Ovary (tissue), 7 donors: ENCODE measurements at regions not wholly inside any gene's neighbourhood (a gene's known extent, or its start where the extent isn't known, plus 50 kb on each side); places are given as distances from the start of the nearest gene placed in this dataset.

Experiments used
- DNase-seq, 5 donors: peaks; one replicate each; pipeline ENCODE4 v3.0.0-alpha.2; 2019 to 2020
- H3K27ac ChIP-seq, 2 donors: fragments of 200-600 bp; one replicate each; pipeline versions ENCODE4 v1.5.1 to v1.8.0; 2019 to 2022
- H3K27me3 ChIP-seq: fragments of 200-600 bp; one replicate; pipeline ENCODE4 v1.8.0; 2022
- H3K36me3 ChIP-seq: fragments of 200-600 bp; sonication (generic); one replicate; pipeline ENCODE4 v1.5.1; 2019
- H3K4me1 ChIP-seq: one replicate; pipeline ENCODE4 v1.8.1; 2013; ENCODE audit warnings: mild to moderate bottlenecking, moderate library complexity; ENCODE audit not compliant: insufficient read depth
- H3K4me3 ChIP-seq: fragments of 200-600 bp; sonication (generic); one replicate; pipeline ENCODE4 v1.5.1; 2017
- H3K9me3 ChIP-seq, 2 donors: fragments of 200-600 bp in 1 of 2; sonication (generic) in 1 of 2; one replicate each; pipeline versions ENCODE4 v1.5.1 to v1.8.1; 2013 to 2019; ENCODE audit warnings: mild to moderate bottlenecking in 1 of 2, moderate library complexity in 1 of 2
- EP300 ChIP-seq: sonication (generic); formaldehyde crosslinking; IDR thresholded peaks from one replicate; pipeline ENCODE4 v1.6.1; 2017; ENCODE audit warnings: antibody characterized with exemption
- POLR2A ChIP-seq: fragments of 450-650 bp; IDR thresholded peaks from one replicate; pipeline ENCODE4 v1.6.1; 2017; ENCODE audit warnings: antibody characterized with exemption, mild to moderate bottlenecking, moderate library complexity
- WGBS, 3 donors: extraction: QIAGEN DNeasy Blood & Tissue Kit in 1 of 3; methylation state at CpG; one replicate each; pipeline versions ENCODE4 v1.1.5 to v1.1.7; 2013 to 2017; 5-methylcytosine and 5-hydroxymethylcytosine counted together
- intact Hi-C, 4 donors: fragments of 100-400 bp; cut with DNase I; formaldehyde crosslinking; loops; one replicate each; pipeline versions ENCODE4 v1.11.0 to v1.15.1; 2022 to 2023
- TF ChIP-seq, protein P1 (sequence below), 3 donors: fragments of 450-650 bp in 2 of 3; fragments of 200-600 bp in 1 of 3; IDR thresholded peaks; one replicate each; pipeline versions ENCODE4 v1.5.1 to v1.8.0; 2016 to 2022; ENCODE audit warnings: antibody characterized with exemption in 3 of 3, mild to moderate bottlenecking in 1 of 3
- donor health status: DM: no; HTN: no; CAD: no; lungs with moderate emphysema.
- donor health status: DM: no; HTN: no; CAD: no.
- donor health status: Bipolar disorder and iron deficiency.
- donor health status: DM: no; HTN: no; CAD: no.
- donor health status: DM: yes; HTN: yes; CAD: no.

DNA sequence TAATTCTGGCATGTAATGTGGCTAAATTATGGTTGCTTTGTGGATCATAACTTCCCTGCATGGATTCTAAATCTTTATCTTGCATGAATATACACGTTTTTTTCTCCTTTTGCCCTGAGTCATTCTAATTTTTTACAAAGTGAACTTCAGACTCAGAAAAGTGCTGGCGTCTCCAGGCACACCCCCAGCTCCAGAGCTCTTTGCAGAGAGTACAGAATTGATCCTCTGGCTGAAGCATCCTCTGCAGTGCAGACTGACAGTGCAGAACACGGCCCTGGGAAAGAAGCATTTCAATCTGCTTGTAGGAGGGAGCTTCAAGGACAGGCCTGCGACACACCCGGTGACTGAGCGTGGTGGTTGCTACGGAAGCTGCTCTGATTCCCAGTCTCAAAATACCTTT lies 228.1 kb downstream of the FGF9 start:
- H3K36me3 ChIP-seq: no peaks in the 10 kb centered on the region
- H3K27ac ChIP-seq: no peak overlapping the region
- no peak overlapping the region for H3K4me3 ChIP-seq
- TF ChIP-seq EP300: no peak
- intact Hi-C loops: no loop called here
- no peaks in the 10 kb centered on the region for H3K9me3 ChIP-seq
- 30 to 41% (median 32%) methylated on average over 7 of the region's 7 CpGs for WGBS, 3 donors
- no peak for DNase-seq
- no peaks in the 10 kb centered on the region for H3K27me3 ChIP-seq
- H3K4me1 ChIP-seq: peaks cover 3% of the 10 kb centered on the region

DNA sequence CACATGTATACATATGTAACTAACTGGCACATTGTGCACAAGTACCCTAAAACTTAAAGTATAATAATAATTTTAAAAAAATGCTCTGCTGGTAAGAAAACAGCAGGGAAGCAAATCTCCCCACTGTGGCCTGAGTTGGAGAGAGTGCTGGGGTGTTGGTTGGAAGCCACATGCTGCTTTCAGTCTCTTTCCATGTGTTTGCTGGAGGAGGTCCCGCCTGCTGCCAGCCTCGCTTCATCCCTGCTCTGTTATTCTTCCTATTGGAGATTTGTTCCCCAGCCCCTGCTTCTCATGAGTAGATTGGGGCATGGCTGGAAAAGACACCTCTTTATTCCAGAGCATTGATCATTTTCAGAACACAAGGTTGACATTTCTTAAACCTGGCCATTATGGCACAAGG lies 230.5 kb downstream of the FGF9 start:
- Histone ChIP-seq H3K4me3 (no peak overlapping the region), H3K9me3 (no peaks in the 10 kb centered on the region), H3K27ac (no peak overlapping the region), H3K27me3 (no peaks in the 10 kb centered on the region), H3K36me3 (no peaks in the 10 kb centered on the region), H3K4me1 (peaks cover 3% of the 10 kb centered on the region)
- DNase-seq: no peak
- WGBS, 3 donors: 98 to 99% (median 98%) methylated on average over 2 of the region's 2 CpGs
- intact Hi-C loops: no loop called here
- TF ChIP-seq, protein P1, sequence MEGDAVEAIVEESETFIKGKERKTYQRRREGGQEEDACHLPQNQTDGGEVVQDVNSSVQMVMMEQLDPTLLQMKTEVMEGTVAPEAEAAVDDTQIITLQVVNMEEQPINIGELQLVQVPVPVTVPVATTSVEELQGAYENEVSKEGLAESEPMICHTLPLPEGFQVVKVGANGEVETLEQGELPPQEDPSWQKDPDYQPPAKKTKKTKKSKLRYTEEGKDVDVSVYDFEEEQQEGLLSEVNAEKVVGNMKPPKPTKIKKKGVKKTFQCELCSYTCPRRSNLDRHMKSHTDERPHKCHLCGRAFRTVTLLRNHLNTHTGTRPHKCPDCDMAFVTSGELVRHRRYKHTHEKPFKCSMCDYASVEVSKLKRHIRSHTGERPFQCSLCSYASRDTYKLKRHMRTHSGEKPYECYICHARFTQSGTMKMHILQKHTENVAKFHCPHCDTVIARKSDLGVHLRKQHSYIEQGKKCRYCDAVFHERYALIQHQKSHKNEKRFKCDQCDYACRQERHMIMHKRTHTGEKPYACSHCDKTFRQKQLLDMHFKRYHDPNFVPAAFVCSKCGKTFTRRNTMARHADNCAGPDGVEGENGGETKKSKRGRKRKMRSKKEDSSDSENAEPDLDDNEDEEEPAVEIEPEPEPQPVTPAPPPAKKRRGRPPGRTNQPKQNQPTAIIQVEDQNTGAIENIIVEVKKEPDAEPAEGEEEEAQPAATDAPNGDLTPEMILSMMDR (IDR thresholded peaks at IDR 0.05): no peak
- TF ChIP-seq EP300 (no peak), POLR2A (no peak)

DNA sequence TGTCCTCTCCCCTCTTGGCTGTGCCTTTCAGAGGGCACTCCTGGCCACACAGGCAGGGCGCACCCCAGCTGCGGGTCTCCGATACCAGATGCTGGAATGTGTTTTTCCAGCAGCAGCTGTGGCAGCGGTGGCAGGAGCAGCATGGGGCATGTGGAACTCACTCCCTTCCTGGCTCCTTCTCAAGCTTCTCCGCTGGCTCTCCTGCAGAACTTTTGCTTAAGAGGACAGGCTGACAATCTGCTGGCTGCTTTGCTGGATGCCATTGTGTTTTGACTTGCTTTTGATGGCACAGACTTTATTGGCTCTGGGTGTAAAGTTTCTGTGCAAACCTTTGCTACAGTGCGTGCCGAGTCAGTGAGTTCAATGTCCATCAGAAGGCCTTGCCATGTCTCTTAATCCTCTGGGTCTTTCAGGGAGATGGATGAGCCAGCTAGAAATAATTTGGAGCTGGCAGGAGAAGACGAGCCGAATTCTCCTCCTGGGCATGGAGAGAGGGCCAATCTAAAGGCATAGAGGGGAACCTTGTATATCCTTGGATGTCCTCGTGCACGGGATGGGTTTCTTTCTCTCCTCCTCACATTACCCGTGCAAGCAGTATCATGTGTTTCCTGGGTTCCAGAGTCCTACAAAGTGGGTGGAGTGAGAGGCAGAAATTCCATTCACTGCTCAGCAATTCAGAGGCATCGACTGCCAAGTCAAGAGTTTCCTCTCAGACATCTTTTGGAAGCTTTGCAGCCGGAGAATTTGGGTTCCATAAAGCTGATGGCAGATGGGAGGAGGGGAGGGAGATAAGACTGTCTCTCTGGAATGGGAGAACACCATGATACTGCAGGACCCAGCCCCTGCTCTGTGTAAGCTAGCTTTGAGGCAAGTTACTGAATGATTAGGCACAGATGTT lies 231.2 kb downstream of the FGF9 start:
- TF ChIP-seq, protein P1 (IDR thresholded peaks at IDR 0.05): no peak
- no peak for TF ChIP-seq EP300
- no peak for TF ChIP-seq POLR2A
- intact Hi-C loops: no loop called here
- Histone ChIP-seq H3K4me1 (peaks cover 3% of the 10 kb centered on the region), H3K36me3 (no peaks in the 10 kb centered on the region), H3K27ac (no peak overlapping the region), H3K9me3 (no peaks in the 10 kb centered on the region), H3K4me3 (no peak overlapping the region), H3K27me3 (no peaks in the 10 kb centered on the region)
- DNase-seq: no peak
- WGBS, 3 donors: 39 to 46% (median 40%) methylated on average over 14 of the region's 14 CpGs

DNA sequence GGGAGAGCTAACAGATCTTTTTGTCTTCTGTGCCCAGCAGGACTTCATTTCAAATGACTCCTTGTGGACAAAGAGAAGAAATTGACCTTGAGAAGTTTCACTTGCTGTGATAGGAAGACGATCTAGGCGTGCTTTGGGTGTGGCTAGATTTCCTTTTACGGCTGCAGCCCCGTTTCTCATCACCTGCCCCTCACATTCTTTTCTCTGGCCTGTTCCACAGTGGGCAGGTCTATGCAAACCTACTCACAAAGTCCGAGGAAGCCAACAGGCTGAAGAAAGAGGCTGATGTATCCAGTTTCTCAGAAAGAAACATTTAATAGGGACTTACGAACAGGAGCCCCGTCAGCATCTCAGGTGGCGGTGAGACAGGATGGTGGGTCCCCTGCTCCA lies 231.8 kb downstream of the FGF9 start:
- Histone ChIP-seq H3K9me3 (no peaks in the 10 kb centered on the region), H3K27ac (no peak overlapping the region), H3K4me1 (peaks cover 3% of the 10 kb centered on the region), H3K27me3 (no peaks in the 10 kb centered on the region), H3K36me3 (no peaks in the 10 kb centered on the region), H3K4me3 (no peak overlapping the region)
- DNase-seq: no peak
- TF ChIP-seq EP300 (no peak), POLR2A (no peak)
- TF ChIP-seq, protein P1 (IDR thresholded peaks at IDR 0.05): no peak
- 38 to 41% (median 40%) methylated on average over 8 of the region's 8 CpGs for WGBS, 3 donors
- intact Hi-C loops: no loop called here

DNA sequence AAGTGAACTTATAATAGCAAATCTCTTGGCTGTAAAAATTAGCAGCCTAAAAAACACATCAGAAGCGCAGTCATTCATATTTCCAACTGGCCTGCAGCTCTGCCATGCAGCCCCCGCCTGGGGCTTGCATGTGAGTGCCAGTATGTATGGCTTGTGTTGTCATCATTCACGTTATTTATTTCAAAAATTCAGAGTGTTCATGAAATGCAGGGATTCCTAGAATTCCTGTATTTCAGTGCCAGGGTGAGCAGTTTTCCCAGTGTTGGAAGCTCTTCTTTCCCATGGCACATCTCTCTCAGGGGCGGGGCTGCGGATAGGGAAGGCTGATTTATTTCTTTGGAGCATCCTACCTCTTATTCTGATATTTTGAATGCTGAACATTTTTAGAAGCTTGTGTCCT lies 234.6 kb downstream of the FGF9 start:
- H3K36me3 ChIP-seq: no peaks in the 10 kb centered on the region
- TF ChIP-seq EP300 (no peak), POLR2A (no peak)
- TF ChIP-seq, protein P1 (IDR thresholded peaks at IDR 0.05): no peak
- DNase-seq: no peak
- WGBS, 3 donors: 72 to 78% (median 75%) methylated on average over 5 of the region's 5 CpGs
- no peak overlapping the region for H3K4me3 ChIP-seq
- no peak overlapping the region for H3K27ac ChIP-seq
- no peaks in the 10 kb centered on the region for H3K9me3 ChIP-seq
- H3K27me3 ChIP-seq: no peaks in the 10 kb centered on the region
- intact Hi-C loops: no loop called here
- peaks cover 3% of the 10 kb centered on the region for H3K4me1 ChIP-seq
